ENCODE measurements at regions not wholly inside any gene's neighbourhood (a gene's known extent, or its start where the extent isn't known, plus 50 kb on each side); places are given as distances from the start of the nearest gene placed in this dataset.

DNA sequence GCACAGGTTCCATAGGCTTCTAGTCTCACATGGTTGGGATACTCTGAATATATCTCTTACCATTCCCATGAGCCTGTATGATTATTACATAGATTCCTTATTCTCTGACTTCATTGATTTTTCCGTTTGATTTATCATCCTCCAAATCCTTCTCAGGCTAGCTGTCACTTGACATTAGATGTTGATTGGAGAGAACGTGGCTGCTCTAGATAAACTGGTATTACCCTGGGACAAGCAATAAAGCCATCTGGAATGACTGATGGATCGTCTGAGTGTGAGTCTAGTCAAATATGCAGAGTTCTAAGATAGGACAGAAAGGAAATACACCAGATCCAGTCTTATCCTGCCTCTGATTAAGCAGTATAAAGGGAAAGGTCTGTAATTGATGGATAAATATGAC lies 325.6 kb upstream of the EPHA4 start:
- 59 to 61% methylated on average over 3 of the region's 3 CpGs for WGBS, 2 donors
- Histone ChIP-seq H3K27ac (ENCODE audit: low read depth in 1 of 2, low read length in 1 of 2) (no peak overlapping the region), H3K27me3 (ENCODE audit: control insufficient read depth in 3 of 3, insufficient read depth in 3 of 3, low read length in 2 of 3) (no peaks in the 10 kb centered on the region), H3K9ac (ENCODE audit: insufficient read depth in 1 of 2, low read length in 2 of 2) (no peak overlapping the region), H3K4me1 (ENCODE audit: control insufficient read depth in 5 of 5, insufficient read depth in 5 of 5, low read length in 5 of 5) (peaks cover 0 to 17% (median 4%) of the 10 kb centered on the region in 5 donors), H3K4me3 (no peak overlapping the region), H3K36me3 (ENCODE audit: control insufficient read depth in 4 of 4, insufficient read depth in 4 of 4, low read length in 4 of 4) (no peaks in the 10 kb centered on the region), H3K9me3 (ENCODE audit: control insufficient read depth in 4 of 4, insufficient read depth in 3 of 4, low read length in 3 of 4) (no peaks in the 10 kb centered on the region)
- ATAC-seq (ENCODE audit: insufficient read depth, low FRiP score): no peak
- TF ChIP-seq CTCF (IDR thresholded peaks at IDR 0.05; ENCODE audit: control extremely low read depth, extremely low read depth): no peak
- DNase-seq: no peak

GRCh38 chr2:221896505-221897151 lies 324.5 kb upstream of the EPHA4 start:
- no peak for TF ChIP-seq CTCF (IDR thresholded peaks at IDR 0.05; ENCODE audit: control extremely low read depth, extremely low read depth)
- no peaks in the 10 kb centered on the region for H3K36me3 ChIP-seq (ENCODE audit: control insufficient read depth in 4 of 4, insufficient read depth in 4 of 4, low read length in 4 of 4)
- no peaks in the 10 kb centered on the region for H3K9me3 ChIP-seq (ENCODE audit: control insufficient read depth in 4 of 4, insufficient read depth in 3 of 4, low read length in 3 of 4)
- no peak overlapping the region for H3K9ac ChIP-seq (ENCODE audit: insufficient read depth in 1 of 2, low read length in 2 of 2)
- DNase-seq: peak in 2 of 3 donors; percentile 12 to 42
- no peak overlapping the region for H3K27ac ChIP-seq (ENCODE audit: low read depth in 1 of 2, low read length in 1 of 2)
- peak; percentile 65 for ATAC-seq (ENCODE audit: insufficient read depth, low FRiP score)
- peaks cover 0 to 17% (median 4%) of the 10 kb centered on the region in 5 donors for H3K4me1 ChIP-seq (ENCODE audit: control insufficient read depth in 5 of 5, insufficient read depth in 5 of 5, low read length in 5 of 5)
- 52 to 63% methylated on average over 10 of the region's 10 CpGs for WGBS, 2 donors
- no peak overlapping the region for H3K4me3 ChIP-seq
- H3K27me3 ChIP-seq (ENCODE audit: control insufficient read depth in 3 of 3, insufficient read depth in 3 of 3, low read length in 2 of 3): no peaks in the 10 kb centered on the region

GRCh38 chr2:221895366-221896121 lies 323.4 kb upstream of the EPHA4 start:
- 60 to 69% methylated on average over 10 of the region's 10 CpGs for WGBS, 2 donors
- ATAC-seq (ENCODE audit: insufficient read depth, low FRiP score): no peak
- no peak for TF ChIP-seq CTCF (IDR thresholded peaks at IDR 0.05; ENCODE audit: control extremely low read depth, extremely low read depth)

More at GRCh38 chr2:221895366-221896121, 323.4 kb upstream of the EPHA4 start:
- no peaks in the 10 kb centered on the region for H3K36me3 ChIP-seq (ENCODE audit: control insufficient read depth in 4 of 4, insufficient read depth in 4 of 4, low read length in 4 of 4)
- no peak overlapping the region for H3K9ac ChIP-seq (ENCODE audit: insufficient read depth in 1 of 2, low read length in 2 of 2)
- H3K4me1 ChIP-seq (ENCODE audit: control insufficient read depth in 5 of 5, insufficient read depth in 5 of 5, low read length in 5 of 5): peaks cover 0 to 17% (median 4%) of the 10 kb centered on the region in 5 donors
- H3K4me3 ChIP-seq: no peak overlapping the region
- H3K27ac ChIP-seq (ENCODE audit: low read depth in 1 of 2, low read length in 1 of 2): no peak overlapping the region
- no peaks in the 10 kb centered on the region for H3K27me3 ChIP-seq (ENCODE audit: control insufficient read depth in 3 of 3, insufficient read depth in 3 of 3, low read length in 2 of 3)
- H3K9me3 ChIP-seq (ENCODE audit: control insufficient read depth in 4 of 4, insufficient read depth in 3 of 4, low read length in 3 of 4): no peaks in the 10 kb centered on the region
- DNase-seq: peak; percentile 25 to 68 (median 36)

Measured in lung (tissue), 11 donors.